ENCODE measurements at regions not wholly inside any gene's neighbourhood (a gene's known extent, or its start where the extent isn't known, plus 50 kb on each side); places are given as distances from the start of the nearest gene placed in this dataset.

DNA sequence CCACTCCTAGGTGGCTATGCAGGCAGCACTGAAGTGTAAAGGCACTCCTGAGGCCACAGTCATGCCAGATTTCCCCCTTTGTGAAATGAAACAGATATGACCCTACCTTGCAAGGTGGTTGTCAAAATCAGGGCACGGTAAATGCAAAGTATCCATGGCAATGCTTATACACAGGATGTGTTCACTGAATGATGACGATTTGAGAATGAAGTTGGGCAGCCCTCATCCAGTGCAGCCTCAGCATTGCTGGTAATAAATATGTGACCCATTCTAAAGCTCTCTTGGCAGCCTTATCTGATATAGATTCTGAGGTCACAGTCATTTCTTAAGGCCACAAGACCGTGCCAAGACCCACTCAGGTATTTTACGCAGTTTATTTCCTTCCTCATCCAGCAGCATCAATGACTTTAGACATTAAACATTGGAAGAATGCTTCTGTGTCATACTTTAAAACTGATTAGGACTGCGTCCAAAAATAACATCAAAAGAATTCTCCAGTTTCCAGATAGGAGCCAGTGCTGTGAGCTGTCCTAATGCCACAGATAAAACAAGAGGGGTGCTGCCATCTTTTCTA is 125.5 kb upstream of the SERTAD2 start:
- no CpG with 5 or more reads among the region's 5 CpGs for WGBS (ENCODE audit: extremely low coverage, insufficient read length, low lambda C conversion rate)
- no peaks in the 10 kb centered on the region for H3K23me2 ChIP-seq (ENCODE audit: insufficient read length, low read depth, low read length, poor library complexity, severe bottlenecking)
- no peak overlapping the region for H4K91ac ChIP-seq (ENCODE audit: insufficient read length, low read depth, low read length)
- no peak overlapping the region for H3K4me3 Mint-ChIP-seq
- H3K79me1 ChIP-seq (ENCODE audit: insufficient read depth, low read depth, low read length, poor library complexity, severe bottlenecking) = no peaks in the 10 kb centered on the region
- H4K8ac ChIP-seq (replicated peaks; ENCODE audit: insufficient read length, low read depth, low read length) = no peak overlapping the region
- no peaks in the 10 kb centered on the region for H3K4me1 ChIP-seq (ENCODE audit: insufficient read depth, low read length)
- no peak overlapping the region for H2BK120ac ChIP-seq (ENCODE audit: low read depth, low read length, poor library complexity, severe bottlenecking)
- H3K27me3 ChIP-seq (ENCODE audit: insufficient read depth, low read length) = no peaks in the 10 kb centered on the region
- no peak overlapping the region for H3K14ac ChIP-seq (ENCODE audit: insufficient read depth, low read length)
- H3K27ac Mint-ChIP-seq = no peak overlapping the region
- H3K4ac ChIP-seq (ENCODE audit: low read depth, low read length) = no peak overlapping the region
- no peak overlapping the region for H3K23ac ChIP-seq (ENCODE audit: insufficient read length, low read depth, low read length)
- H3K36me3 Mint-ChIP-seq (ENCODE audit: insufficient read depth in 1 of 3, low read depth in 3 of 3) = no peaks in the 10 kb centered on the region; a peak in 1 of 7 replicates
- no peak overlapping the region for H2BK15ac ChIP-seq (ENCODE audit: low read depth, low read length)
- H3K18ac ChIP-seq (ENCODE audit: insufficient read length, low read depth, low read length) = no peak overlapping the region
- no peaks in the 10 kb centered on the region for H3K79me2 ChIP-seq (ENCODE audit: insufficient read depth, low read length)
- H3K9ac ChIP-seq (ENCODE audit: extremely low read depth, insufficient read length, low read length) = no peak overlapping the region
- no peak for DNase-seq
- H2BK5ac ChIP-seq (ENCODE audit: insufficient read length, low read length) = no peak overlapping the region
- no peaks in the 10 kb centered on the region for H3K9me3 ChIP-seq (ENCODE audit: control insufficient read depth, low read depth, low read length)
- H4K20me1 ChIP-seq (ENCODE audit: control insufficient read depth, insufficient read depth, insufficient read length) = no peaks in the 10 kb centered on the region
- H3K56ac ChIP-seq (ENCODE audit: insufficient read length, low read depth, low read length) = no peak overlapping the region
- no peak overlapping the region for H3T11ph ChIP-seq (ENCODE audit: low read length)
- H3K4me2 ChIP-seq (ENCODE audit: insufficient read depth, insufficient read length, low read length) = no peak overlapping the region
- H2BK20ac ChIP-seq (ENCODE audit: low read depth, low read length, poor library complexity, severe bottlenecking) = no peak overlapping the region
- TF ChIP-seq, protein P1, sequence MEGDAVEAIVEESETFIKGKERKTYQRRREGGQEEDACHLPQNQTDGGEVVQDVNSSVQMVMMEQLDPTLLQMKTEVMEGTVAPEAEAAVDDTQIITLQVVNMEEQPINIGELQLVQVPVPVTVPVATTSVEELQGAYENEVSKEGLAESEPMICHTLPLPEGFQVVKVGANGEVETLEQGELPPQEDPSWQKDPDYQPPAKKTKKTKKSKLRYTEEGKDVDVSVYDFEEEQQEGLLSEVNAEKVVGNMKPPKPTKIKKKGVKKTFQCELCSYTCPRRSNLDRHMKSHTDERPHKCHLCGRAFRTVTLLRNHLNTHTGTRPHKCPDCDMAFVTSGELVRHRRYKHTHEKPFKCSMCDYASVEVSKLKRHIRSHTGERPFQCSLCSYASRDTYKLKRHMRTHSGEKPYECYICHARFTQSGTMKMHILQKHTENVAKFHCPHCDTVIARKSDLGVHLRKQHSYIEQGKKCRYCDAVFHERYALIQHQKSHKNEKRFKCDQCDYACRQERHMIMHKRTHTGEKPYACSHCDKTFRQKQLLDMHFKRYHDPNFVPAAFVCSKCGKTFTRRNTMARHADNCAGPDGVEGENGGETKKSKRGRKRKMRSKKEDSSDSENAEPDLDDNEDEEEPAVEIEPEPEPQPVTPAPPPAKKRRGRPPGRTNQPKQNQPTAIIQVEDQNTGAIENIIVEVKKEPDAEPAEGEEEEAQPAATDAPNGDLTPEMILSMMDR (conservative IDR thresholded peaks at IDR 0.05) = no peak
- no peak overlapping the region for H2AFZ ChIP-seq (ENCODE audit: low read length)
- H2BK12ac ChIP-seq (ENCODE audit: insufficient read length, low read depth, low read length) = no peak overlapping the region
- peaks cover 3 to 4% of the 10 kb centered on the region in 2 experiments for H3K4me1 Mint-ChIP-seq
- no peak overlapping the region for H3K27ac ChIP-seq (ENCODE audit: insufficient read length, low read depth, low read length)
- no peak overlapping the region for H4K5ac ChIP-seq (ENCODE audit: insufficient read length, low read depth, low read length)
- H2AK5ac ChIP-seq (ENCODE audit: insufficient read length, low read length) = no peak overlapping the region
- peaks cover 4 to 7% of the 10 kb centered on the region in 2 experiments; a peak in 4 of 5 replicates for H3K9me3 Mint-ChIP-seq
- H3K27me3 Mint-ChIP-seq (ENCODE audit: low read depth) = peaks cover 26% of the 10 kb centered on the region

Data from H9 (cell line).